Parathyroid adenoma (tissue), 2 donors: ENCODE measurements at regions not wholly inside any gene's neighbourhood (a gene's known extent, or its start where the extent isn't known, plus 50 kb on each side); places are given as distances from the start of the nearest gene placed in this dataset.
"Not testable (repeated sequence)": the region's sequence is repeated elsewhere in the genome, so short reads cannot be mapped to it uniquely, and the experiment has no call there.

Source experiments
- H2AFZ ChIP-seq: fragments of 300-600 bp; sonication (generic); one replicate; pipeline ENCODE4 v1.7.0; 2017; ENCODE audit warnings: antibody characterized with exemption, mild to moderate bottlenecking
- H3K27ac ChIP-seq: fragments of 300-600 bp; sonication (generic); one replicate; pipeline ENCODE4 v1.7.0; 2017
- H3K27me3 ChIP-seq: fragments of 300-600 bp; sonication (generic); one replicate; pipeline ENCODE4 v1.7.0; 2017; ENCODE audit warnings: low read length; ENCODE audit not compliant: control insufficient read depth, insufficient read depth
- H3K36me3 ChIP-seq: fragments of 300-600 bp; sonication (generic); one replicate; pipeline ENCODE4 v1.7.0; 2017; ENCODE audit warnings: low read length; ENCODE audit not compliant: control insufficient read depth, insufficient read depth
- H3K4me1 ChIP-seq: fragments of 300-600 bp; sonication (generic); one replicate; pipeline ENCODE4 v1.7.0; 2017; ENCODE audit warnings: control low read depth
- H3K4me2 ChIP-seq: fragments of 300-600 bp; sonication (generic); one replicate; pipeline ENCODE4 v1.7.0; 2017; ENCODE audit warnings: low read length
- H3K4me3 ChIP-seq: fragments of 300-600 bp; sonication (generic); one replicate; pipeline ENCODE4 v1.7.0; 2017; ENCODE audit warnings: low read depth, low read length
- H3K79me2 ChIP-seq: fragments of 300-600 bp; sonication (generic); one replicate; pipeline ENCODE4 v1.7.0; 2017; ENCODE audit warnings: control low read depth
- H3K9ac ChIP-seq: fragments of 300-600 bp; sonication (generic); one replicate; pipeline ENCODE4 v1.7.0; 2017; ENCODE audit warnings: mild to moderate bottlenecking
- H3K9me3 ChIP-seq: fragments of 300-600 bp; sonication (generic); one replicate; pipeline ENCODE4 v1.7.0; 2017; ENCODE audit warnings: low read length; ENCODE audit not compliant: control insufficient read depth
- CTCF ChIP-seq: fragments of 300-600 bp; sonication (generic); IDR thresholded peaks from one replicate; pipeline ENCODE4 v1.7.0; 2017; ENCODE audit warnings: antibody characterized with exemption, mild to moderate bottlenecking
- donor health status: primary hyperparathyroidism.

DNA sequence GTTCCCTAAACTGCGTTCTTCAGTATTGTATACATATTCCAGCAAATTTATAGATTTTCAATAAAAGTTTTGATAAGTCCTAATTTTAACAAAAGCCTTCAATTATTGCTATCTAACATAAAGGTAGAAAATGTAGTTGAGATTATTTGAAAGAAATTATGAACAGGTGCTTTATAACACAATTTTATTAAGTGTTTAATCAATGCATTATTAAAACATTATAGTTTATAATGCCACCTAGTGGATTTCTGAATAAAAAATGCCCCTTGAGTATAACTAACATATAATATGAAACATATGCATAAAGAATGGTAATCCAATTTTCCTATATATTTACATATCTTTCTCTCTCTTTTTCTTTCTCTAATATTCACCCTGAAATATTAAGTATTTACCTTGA, 515.3 kb downstream of the SLC6A15 start:
- Histone ChIP-seq H2AFZ (no peak overlapping the region), H3K4me1 (no peaks in the 10 kb centered on the region), H3K27me3 (no peaks in the 10 kb centered on the region), H3K4me2 (no peak overlapping the region), H3K9ac (no peak overlapping the region), H3K4me3 (no peak overlapping the region), H3K27ac (no peak overlapping the region), H3K36me3 (no peaks in the 10 kb centered on the region), H3K9me3 (no peaks in the 10 kb centered on the region), H3K79me2 (no peaks in the 10 kb centered on the region)
- TF ChIP-seq CTCF = no peak

- H3K36me3 ChIP-seq, H3K4me3 ChIP-seq, H3K9me3 ChIP-seq, H2AFZ ChIP-seq, H3K4me2 ChIP-seq, H3K9ac ChIP-seq, H3K4me1 ChIP-seq, H3K27ac ChIP-seq, H3K27me3 ChIP-seq, H3K79me2 ChIP-seq: not testable (repeated sequence)
Measured at GRCh38 chr12:84391176-84391575, 521.4 kb downstream of the SLC6A15 start.

DNA sequence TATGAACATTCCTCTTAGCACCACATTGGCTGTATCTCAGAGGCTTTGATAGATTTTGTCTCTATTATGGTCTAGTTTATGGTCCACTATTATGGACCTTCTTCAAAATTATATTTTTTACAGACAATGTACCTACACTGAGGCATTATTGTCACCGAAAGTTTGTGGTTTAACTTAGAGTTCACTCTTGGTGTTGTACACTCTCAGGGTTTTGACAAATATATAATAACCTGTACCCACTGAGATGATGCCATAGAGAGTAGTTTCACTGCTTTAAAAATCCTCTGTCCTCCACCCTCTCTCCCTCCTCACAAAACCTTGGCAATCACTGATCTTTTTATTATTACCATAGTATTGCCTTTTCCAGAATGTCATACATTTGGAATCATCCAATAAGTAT, 528.2 kb downstream of the SLC6A15 start:
- Histone ChIP-seq H3K4me3 (no peak overlapping the region), H3K27me3 (no peaks in the 10 kb centered on the region), H3K79me2 (no peaks in the 10 kb centered on the region), H3K9me3 (no peaks in the 10 kb centered on the region), H3K4me2 (no peak overlapping the region), H3K9ac (no peak overlapping the region), H3K36me3 (no peaks in the 10 kb centered on the region), H3K27ac (no peak overlapping the region), H2AFZ (no peak overlapping the region), H3K4me1 (no peaks in the 10 kb centered on the region)
- TF ChIP-seq CTCF = no peak

- H3K4me2 ChIP-seq = not testable (repeated sequence)
Measured at GRCh38 chr12:84382486-84382885, 530.1 kb downstream of the SLC6A15 start.

GRCh38 chr12:84376320-84376719, 536.3 kb downstream of the SLC6A15 start:
- Histone ChIP-seq H3K9ac (no peak overlapping the region), H3K27me3 (no peaks in the 10 kb centered on the region), H3K4me1 (no peaks in the 10 kb centered on the region), H3K36me3 (no peaks in the 10 kb centered on the region), H3K9me3 (no peaks in the 10 kb centered on the region), H3K4me3 (no peak overlapping the region), H2AFZ (no peak overlapping the region), H3K79me2 (no peaks in the 10 kb centered on the region), H3K27ac (no peak overlapping the region), H3K4me2 (no peak overlapping the region)
- no peak for TF ChIP-seq CTCF

More at GRCh38 chr12:84382486-84382885, 530.1 kb downstream of the SLC6A15 start:
- H3K4me1 ChIP-seq, H3K27me3 ChIP-seq, H3K9ac ChIP-seq, H3K36me3 ChIP-seq, H3K9me3 ChIP-seq, H2AFZ ChIP-seq, H3K4me3 ChIP-seq, H3K79me2 ChIP-seq, H3K27ac ChIP-seq: not testable (repeated sequence)

DNA sequence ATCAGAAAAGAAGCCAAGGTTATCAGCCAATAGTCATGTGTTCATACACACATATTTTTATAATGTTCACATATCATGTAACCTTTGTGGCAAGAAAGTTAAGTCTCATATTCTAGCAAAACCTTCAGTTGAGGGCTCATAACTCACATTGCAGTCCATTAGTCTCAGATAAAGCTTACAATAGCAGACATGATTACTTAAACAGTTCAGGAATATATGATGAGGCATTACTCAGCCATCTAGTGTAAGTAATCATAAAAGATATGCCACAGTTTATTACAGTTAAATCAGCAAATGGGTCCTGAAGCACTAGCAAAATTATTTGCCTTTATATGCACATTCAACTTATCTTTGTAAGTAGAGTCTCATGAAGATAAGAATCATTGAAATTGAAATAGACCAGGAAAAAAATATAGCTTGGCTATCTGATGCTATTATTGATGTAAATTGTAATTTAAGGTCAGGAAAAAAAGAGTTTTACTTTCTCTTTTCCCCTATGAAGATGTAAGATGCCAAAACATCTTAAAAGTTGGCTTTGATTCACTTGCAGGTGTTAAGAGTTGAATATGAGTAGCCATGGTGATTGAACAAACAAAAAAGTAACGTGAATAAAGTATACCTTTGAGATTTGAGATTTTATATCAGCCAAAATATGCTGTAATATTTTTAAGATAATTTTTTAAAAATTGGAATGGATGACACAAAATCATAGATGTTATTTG, 537.0 kb downstream of the SLC6A15 start:
- H3K4me2 ChIP-seq = no peak overlapping the region
- H3K27me3 ChIP-seq = no peaks in the 10 kb centered on the region
- H3K9me3 ChIP-seq = no peaks in the 10 kb centered on the region
- TF ChIP-seq CTCF = no peak
- H3K9ac ChIP-seq = no peak overlapping the region
- no peak overlapping the region for H2AFZ ChIP-seq
- H3K27ac ChIP-seq = no peak overlapping the region
- no peak overlapping the region for H3K4me3 ChIP-seq
- H3K4me1 ChIP-seq = no peaks in the 10 kb centered on the region
- H3K79me2 ChIP-seq = no peaks in the 10 kb centered on the region
- no peaks in the 10 kb centered on the region for H3K36me3 ChIP-seq
